ENCODE measurements at regions not wholly inside any gene's neighbourhood (a gene's known extent, or its start where the extent isn't known, plus 50 kb on each side); places are given as distances from the start of the nearest gene placed in this dataset.
A peak's percentile ranks its signal among the peaks of the same experiment; 100 is the strongest.

GRCh38 chr5:154588091-154588774 is 110.2 kb upstream of the HAND1 start:
- H3K4me1 ChIP-seq (ENCODE audit: control insufficient read depth, insufficient read depth, low read length): peaks cover 8% of the 10 kb centered on the region
- H3K9me3 ChIP-seq (ENCODE audit: control insufficient read depth, low read length): no peaks in the 10 kb centered on the region
- DNase-seq (ENCODE audit: low read depth): no peak
- no peak overlapping the region for H3K9ac ChIP-seq (ENCODE audit: low read length)
- peaks cover 42% of the 10 kb centered on the region for H3K27me3 ChIP-seq (replicated peaks; ENCODE audit: control insufficient read depth, insufficient read depth, low read length)
- no peaks in the 10 kb centered on the region for H3K36me3 ChIP-seq (ENCODE audit: control insufficient read depth, insufficient read depth, low read length, severe bottlenecking)
- no peak overlapping the region for H3K4me3 ChIP-seq (ENCODE audit: low read length)

GRCh38 chr5:154587123-154588026 is 109.3 kb upstream of the HAND1 start:
- H3K9ac ChIP-seq (ENCODE audit: low read length): no peak overlapping the region
- H3K9me3 ChIP-seq (ENCODE audit: control insufficient read depth, low read length): no peaks in the 10 kb centered on the region
- H3K4me3 ChIP-seq (ENCODE audit: low read length): no peak overlapping the region
- DNase-seq (ENCODE audit: low read depth): no peak
- H3K27me3 ChIP-seq (replicated peaks; ENCODE audit: control insufficient read depth, insufficient read depth, low read length): peaks cover 42% of the 10 kb centered on the region
- no peaks in the 10 kb centered on the region for H3K4me1 ChIP-seq (ENCODE audit: control insufficient read depth, insufficient read depth, low read length)
- no peaks in the 10 kb centered on the region for H3K36me3 ChIP-seq (ENCODE audit: control insufficient read depth, insufficient read depth, low read length, severe bottlenecking)

- Histone ChIP-seq H3K4me1 (ENCODE audit: control insufficient read depth, insufficient read depth, low read length) (no peaks in the 10 kb centered on the region), H3K4me3 (ENCODE audit: low read length) (no peak overlapping the region), H3K9ac (ENCODE audit: low read length) (no peak overlapping the region), H3K27me3 (replicated peaks; ENCODE audit: control insufficient read depth, insufficient read depth, low read length) (peaks cover 36% of the 10 kb centered on the region), H3K36me3 (ENCODE audit: control insufficient read depth, insufficient read depth, low read length, severe bottlenecking) (no peaks in the 10 kb centered on the region), H3K9me3 (ENCODE audit: control insufficient read depth, low read length) (no peaks in the 10 kb centered on the region)
- DNase-seq (ENCODE audit: low read depth): no peak
These were observed 105.7 kb upstream of the HAND1 start for GRCh38 chr5:154583671-154584177.

- Histone ChIP-seq H3K4me3 (ENCODE audit: low read length) (no peak overlapping the region), H3K9ac (ENCODE audit: low read length) (no peak overlapping the region), H3K27me3 (replicated peaks; ENCODE audit: control insufficient read depth, insufficient read depth, low read length) (peaks cover 40% of the 10 kb centered on the region), H3K4me1 (ENCODE audit: control insufficient read depth, insufficient read depth, low read length) (no peaks in the 10 kb centered on the region), H3K9me3 (ENCODE audit: control insufficient read depth, low read length) (no peaks in the 10 kb centered on the region), H3K36me3 (ENCODE audit: control insufficient read depth, insufficient read depth, low read length, severe bottlenecking) (no peaks in the 10 kb centered on the region)
- no peak for DNase-seq (ENCODE audit: low read depth)
These were observed 102.4 kb upstream of the HAND1 start for GRCh38 chr5:154580422-154580821.

- Histone ChIP-seq H3K4me3 (ENCODE audit: low read length) (no peak overlapping the region), H3K4me1 (ENCODE audit: control insufficient read depth, insufficient read depth, low read length) (no peaks in the 10 kb centered on the region), H3K27me3 (replicated peaks; ENCODE audit: control insufficient read depth, insufficient read depth, low read length) (peaks cover 43% of the 10 kb centered on the region), H3K9me3 (ENCODE audit: control insufficient read depth, low read length) (no peaks in the 10 kb centered on the region), H3K9ac (ENCODE audit: low read length) (no peak overlapping the region), H3K36me3 (ENCODE audit: control insufficient read depth, insufficient read depth, low read length, severe bottlenecking) (no peaks in the 10 kb centered on the region)
- DNase-seq (ENCODE audit: low read depth): no peak
These were observed 99.4 kb upstream of the HAND1 start for GRCh38 chr5:154577416-154577815.

GRCh38 chr5:154576429-154576806 is 98.4 kb upstream of the HAND1 start:
- Histone ChIP-seq H3K4me3 (ENCODE audit: low read length) (no peak overlapping the region), H3K4me1 (ENCODE audit: control insufficient read depth, insufficient read depth, low read length) (no peaks in the 10 kb centered on the region), H3K27me3 (replicated peaks; ENCODE audit: control insufficient read depth, insufficient read depth, low read length) (peaks cover 43% of the 10 kb centered on the region), H3K36me3 (ENCODE audit: control insufficient read depth, insufficient read depth, low read length, severe bottlenecking) (no peaks in the 10 kb centered on the region), H3K9ac (ENCODE audit: low read length) (no peak overlapping the region), H3K9me3 (ENCODE audit: control insufficient read depth, low read length) (no peaks in the 10 kb centered on the region)
- DNase-seq (ENCODE audit: low read depth): no peak

GRCh38 chr5:154575546-154576428 is 97.8 kb upstream of the HAND1 start:
- Histone ChIP-seq H3K36me3 (ENCODE audit: control insufficient read depth, insufficient read depth, low read length, severe bottlenecking) (no peaks in the 10 kb centered on the region), H3K9ac (ENCODE audit: low read length) (no peak overlapping the region), H3K9me3 (ENCODE audit: control insufficient read depth, low read length) (no peaks in the 10 kb centered on the region), H3K27me3 (replicated peaks; ENCODE audit: control insufficient read depth, insufficient read depth, low read length) (peaks cover 44% of the 10 kb centered on the region), H3K4me1 (ENCODE audit: control insufficient read depth, insufficient read depth, low read length) (no peaks in the 10 kb centered on the region), H3K4me3 (ENCODE audit: low read length) (no peak overlapping the region)
- DNase-seq (ENCODE audit: low read depth): peak; percentile 7

GRCh38 chr5:154573011-154573410 is 95.0 kb upstream of the HAND1 start:
- Histone ChIP-seq H3K4me3 (ENCODE audit: low read length) (no peak overlapping the region), H3K9ac (ENCODE audit: low read length) (no peak overlapping the region), H3K36me3 (ENCODE audit: control insufficient read depth, insufficient read depth, low read length, severe bottlenecking) (no peaks in the 10 kb centered on the region), H3K4me1 (ENCODE audit: control insufficient read depth, insufficient read depth, low read length) (no peaks in the 10 kb centered on the region), H3K9me3 (ENCODE audit: control insufficient read depth, low read length) (no peaks in the 10 kb centered on the region), H3K27me3 (replicated peaks; ENCODE audit: control insufficient read depth, insufficient read depth, low read length) (peaks cover 50% of the 10 kb centered on the region)
- no peak for DNase-seq (ENCODE audit: low read depth)

GRCh38 chr5:154571325-154572035 is 93.5 kb upstream of the HAND1 start:
- Histone ChIP-seq H3K36me3 (ENCODE audit: control insufficient read depth, insufficient read depth, low read length, severe bottlenecking) (no peaks in the 10 kb centered on the region), H3K27me3 (replicated peaks; ENCODE audit: control insufficient read depth, insufficient read depth, low read length) (peaks cover 51% of the 10 kb centered on the region), H3K9ac (ENCODE audit: low read length) (no peak overlapping the region), H3K9me3 (ENCODE audit: control insufficient read depth, low read length) (no peaks in the 10 kb centered on the region), H3K4me1 (ENCODE audit: control insufficient read depth, insufficient read depth, low read length) (no peaks in the 10 kb centered on the region), H3K4me3 (ENCODE audit: low read length) (no peak overlapping the region)
- no peak for DNase-seq (ENCODE audit: low read depth)

- H3K9me3 ChIP-seq (ENCODE audit: control insufficient read depth, low read length): no peaks in the 10 kb centered on the region
- H3K36me3 ChIP-seq (ENCODE audit: control insufficient read depth, insufficient read depth, low read length, severe bottlenecking): no peaks in the 10 kb centered on the region
- H3K9ac ChIP-seq (ENCODE audit: low read length): no peak overlapping the region
- H3K4me1 ChIP-seq (ENCODE audit: control insufficient read depth, insufficient read depth, low read length): no peaks in the 10 kb centered on the region
- DNase-seq (ENCODE audit: low read depth): no peak
- H3K27me3 ChIP-seq (replicated peaks; ENCODE audit: control insufficient read depth, insufficient read depth, low read length): peaks cover 48% of the 10 kb centered on the region
- no peak overlapping the region for H3K4me3 ChIP-seq (ENCODE audit: low read length)
These were observed 92.7 kb upstream of the HAND1 start for GRCh38 chr5:154570572-154571324.

Measured in adipocyte (in vitro differentiated cells).